ENCODE measurements at regions not wholly inside any gene's neighbourhood (a gene's known extent, or its start where the extent isn't known, plus 50 kb on each side); places are given as distances from the start of the nearest gene placed in this dataset.

- no peak for DNase-seq
Observed at GRCh38 chr16:86428729-86429517, 81.4 kb upstream of the FOXF1 start.

- DNase-seq: no peak
Observed at GRCh38 chr16:86429663-86430062, 80.7 kb upstream of the FOXF1 start.

GRCh38 chr16:86430814-86431213, 79.5 kb upstream of the FOXF1 start:
- DNase-seq: no peak

- no peak for DNase-seq
Observed at GRCh38 chr16:86431540-86431939, 78.8 kb upstream of the FOXF1 start.

GRCh38 chr16:86432048-86432447, 78.3 kb upstream of the FOXF1 start:
- DNase-seq: no peak

- no peak for DNase-seq
Observed at GRCh38 chr16:86432691-86433090, 77.6 kb upstream of the FOXF1 start.

- DNase-seq: no peak
Observed at GRCh38 chr16:86436466-86437185, 73.7 kb upstream of the FOXF1 start.

- DNase-seq: no peak
Observed at GRCh38 chr16:86437348-86437747, 73.0 kb upstream of the FOXF1 start.

- DNase-seq: no peak
Observed at GRCh38 chr16:86442703-86443102, 67.6 kb upstream of the FOXF1 start.

- DNase-seq: no peak
Observed at GRCh38 chr16:86443508-86444147, 66.7 kb upstream of the FOXF1 start.

GRCh38 chr16:86444261-86444660, 66.1 kb upstream of the FOXF1 start:
- DNase-seq: no peak

- DNase-seq: no peak
Observed at GRCh38 chr16:86444661-86445060, 65.7 kb upstream of the FOXF1 start.

- DNase-seq: no peak
Observed at GRCh38 chr16:86446279-86446678, 64.0 kb upstream of the FOXF1 start.

GRCh38 chr16:86447228-86447627, 63.1 kb upstream of the FOXF1 start:
- no peak for DNase-seq

GRCh38 chr16:86448306-86448890, 61.9 kb upstream of the FOXF1 start:
- no peak for DNase-seq

GRCh38 chr16:86449446-86450095, 60.8 kb upstream of the FOXF1 start:
- DNase-seq: no peak

- DNase-seq: no peak
Observed at GRCh38 chr16:86450691-86451090, 59.6 kb upstream of the FOXF1 start.

- no peak for DNase-seq
Observed at GRCh38 chr16:86452451-86452850, 57.9 kb upstream of the FOXF1 start.

- no peak for DNase-seq
Observed at GRCh38 chr16:86455116-86455515, 55.2 kb upstream of the FOXF1 start.

GRCh38 chr16:86455640-86456039, 54.7 kb upstream of the FOXF1 start:
- no peak for DNase-seq

- no peak for DNase-seq
Observed at GRCh38 chr16:86457501-86458148, 52.7 kb upstream of the FOXF1 start.

- DNase-seq: no peak
Observed at GRCh38 chr16:86458149-86458777, 52.1 kb upstream of the FOXF1 start.

All from CD4-positive, alpha-beta T cell treated with Interleukin-21 for 1 hour (primary cell).